ENCODE measurements at regions not wholly inside any gene's neighbourhood (a gene's known extent, or its start where the extent isn't known, plus 50 kb on each side); places are given as distances from the start of the nearest gene placed in this dataset.

- no peaks in the 10 kb centered on the region for H3K36me3 ChIP-seq (ENCODE audit: insufficient read depth, low read length)
- no peaks in the 10 kb centered on the region for H3K9me3 ChIP-seq (ENCODE audit: low read length)
- H3K27ac ChIP-seq (ENCODE audit: low read length): no peak overlapping the region
- no peaks in the 10 kb centered on the region for H3K9me2 ChIP-seq (ENCODE audit: insufficient read depth, low read length)
- H3F3A ChIP-seq (ENCODE audit: insufficient read depth, low read length, poor library complexity, severe bottlenecking): no peaks in the 10 kb centered on the region
- H3K79me2 ChIP-seq (replicated peaks; ENCODE audit: insufficient read depth, low read length): no peaks in the 10 kb centered on the region
- H2AFZ ChIP-seq (ENCODE audit: low read depth, low read length): no peak overlapping the region
- H3K4me3 ChIP-seq (ENCODE audit: low read length): no peak overlapping the region
- TF ChIP-seq REST (IDR thresholded peaks at IDR 0.05; ENCODE audit: borderline replicate concordance) (no peak), TAF1 (IDR thresholded peaks at IDR 0.05; ENCODE audit: low read depth) (no peak), POLR2AphosphoS5 (IDR thresholded peaks at IDR 0.05) (no peak), MXI1 (conservative IDR thresholded peaks at IDR 0.05; ENCODE audit: poor library complexity, severe bottlenecking) (no peak)
- TF ChIP-seq, protein P1, sequence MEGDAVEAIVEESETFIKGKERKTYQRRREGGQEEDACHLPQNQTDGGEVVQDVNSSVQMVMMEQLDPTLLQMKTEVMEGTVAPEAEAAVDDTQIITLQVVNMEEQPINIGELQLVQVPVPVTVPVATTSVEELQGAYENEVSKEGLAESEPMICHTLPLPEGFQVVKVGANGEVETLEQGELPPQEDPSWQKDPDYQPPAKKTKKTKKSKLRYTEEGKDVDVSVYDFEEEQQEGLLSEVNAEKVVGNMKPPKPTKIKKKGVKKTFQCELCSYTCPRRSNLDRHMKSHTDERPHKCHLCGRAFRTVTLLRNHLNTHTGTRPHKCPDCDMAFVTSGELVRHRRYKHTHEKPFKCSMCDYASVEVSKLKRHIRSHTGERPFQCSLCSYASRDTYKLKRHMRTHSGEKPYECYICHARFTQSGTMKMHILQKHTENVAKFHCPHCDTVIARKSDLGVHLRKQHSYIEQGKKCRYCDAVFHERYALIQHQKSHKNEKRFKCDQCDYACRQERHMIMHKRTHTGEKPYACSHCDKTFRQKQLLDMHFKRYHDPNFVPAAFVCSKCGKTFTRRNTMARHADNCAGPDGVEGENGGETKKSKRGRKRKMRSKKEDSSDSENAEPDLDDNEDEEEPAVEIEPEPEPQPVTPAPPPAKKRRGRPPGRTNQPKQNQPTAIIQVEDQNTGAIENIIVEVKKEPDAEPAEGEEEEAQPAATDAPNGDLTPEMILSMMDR (IDR thresholded peaks at IDR 0.05; ENCODE audit: poor library complexity, severe bottlenecking): no peak
- no peak overlapping the region for H3K9ac ChIP-seq (ENCODE audit: low read length)
- H4K20me1 ChIP-seq (ENCODE audit: insufficient read depth): no peaks in the 10 kb centered on the region
- no peak overlapping the region for H3K4me2 ChIP-seq (ENCODE audit: low read length)
- no peaks in the 10 kb centered on the region for H3K27me3 ChIP-seq (ENCODE audit: insufficient read depth, low read depth, low read length)
Measured at GRCh38 chr12:129984106-129984505, 80.3 kb upstream of the TMEM132D start.

GRCh38 chr12:129987841-129988240 lies 84.0 kb upstream of the TMEM132D start:
- no peak for TF ChIP-seq SMC3 (conservative IDR thresholded peaks at IDR 0.05; ENCODE audit: poor library complexity)
- TF ChIP-seq POLR2AphosphoS5 (IDR thresholded peaks at IDR 0.05): no peak
- no peak for TF ChIP-seq REST (IDR thresholded peaks at IDR 0.05; ENCODE audit: borderline replicate concordance)
- no peak for TF ChIP-seq RAD21 (conservative IDR thresholded peaks at IDR 0.05)
- Histone ChIP-seq H3K79me2 (replicated peaks; ENCODE audit: insufficient read depth, low read length) (no peaks in the 10 kb centered on the region), H3K9ac (ENCODE audit: low read length) (no peak overlapping the region), H3K9me2 (ENCODE audit: insufficient read depth, low read length) (no peaks in the 10 kb centered on the region), H3K4me3 (ENCODE audit: low read length) (no peak overlapping the region), H3K27me3 (ENCODE audit: insufficient read depth, low read depth, low read length) (no peaks in the 10 kb centered on the region), H2AFZ (ENCODE audit: low read depth, low read length) (no peak overlapping the region), H3K36me3 (ENCODE audit: insufficient read depth, low read length) (no peaks in the 10 kb centered on the region), H4K20me1 (ENCODE audit: insufficient read depth) (no peaks in the 10 kb centered on the region), H3F3A (ENCODE audit: insufficient read depth, low read length, poor library complexity, severe bottlenecking) (no peaks in the 10 kb centered on the region), H3K9me3 (ENCODE audit: low read length) (no peaks in the 10 kb centered on the region), H3K27ac (ENCODE audit: low read length) (no peak overlapping the region), H3K4me2 (ENCODE audit: low read length) (no peak overlapping the region)

Data from neural cell (in vitro differentiated cells).